Non-pigmented ciliary epithelial cell (primary cell): ENCODE measurements at regions not wholly inside any gene's neighbourhood (a gene's known extent, or its start where the extent isn't known, plus 50 kb on each side); places are given as distances from the start of the nearest gene placed in this dataset.

Experiments
- DNase-seq: peaks from one replicate; pipeline ENCODE4 v3.0.0-alpha.2; 2010; ENCODE audit warnings: low read depth

DNA sequence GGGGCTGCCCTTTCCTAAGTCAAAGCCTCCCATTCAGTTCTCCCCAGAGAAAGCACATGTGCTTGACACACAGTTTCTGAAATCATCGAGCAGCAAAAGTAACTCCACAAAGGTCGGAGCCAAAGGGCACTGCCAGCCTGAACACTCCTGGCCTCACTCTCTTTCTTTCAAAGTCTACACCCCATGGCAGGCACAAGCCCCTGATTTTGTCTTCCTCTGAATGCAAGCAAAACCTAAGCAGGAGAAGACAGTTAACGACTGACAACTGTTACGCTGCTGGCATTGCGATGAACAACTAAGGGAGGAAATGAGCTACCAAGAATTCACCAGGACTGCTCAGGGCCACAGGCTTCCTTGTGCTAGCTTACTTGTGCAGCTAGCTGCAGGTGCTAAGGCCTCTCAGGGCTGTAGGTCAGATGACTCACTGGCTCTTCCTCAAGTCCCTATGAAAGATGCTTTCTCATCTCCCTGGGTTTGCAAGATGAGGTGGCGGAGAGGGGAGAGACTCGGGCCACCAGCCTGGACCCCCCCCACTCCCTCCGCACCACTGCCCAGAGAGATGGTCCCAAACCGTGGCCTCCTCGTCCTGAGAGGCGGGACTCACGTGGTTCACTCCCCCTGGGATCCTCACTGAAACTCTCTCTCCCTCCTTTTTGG is 208.2 kb downstream of the DLL1 start:
- no peak for DNase-seq

- no peak for DNase-seq
Measured at GRCh38 chr6:170082067-170082466, 208.8 kb downstream of the DLL1 start.

DNA sequence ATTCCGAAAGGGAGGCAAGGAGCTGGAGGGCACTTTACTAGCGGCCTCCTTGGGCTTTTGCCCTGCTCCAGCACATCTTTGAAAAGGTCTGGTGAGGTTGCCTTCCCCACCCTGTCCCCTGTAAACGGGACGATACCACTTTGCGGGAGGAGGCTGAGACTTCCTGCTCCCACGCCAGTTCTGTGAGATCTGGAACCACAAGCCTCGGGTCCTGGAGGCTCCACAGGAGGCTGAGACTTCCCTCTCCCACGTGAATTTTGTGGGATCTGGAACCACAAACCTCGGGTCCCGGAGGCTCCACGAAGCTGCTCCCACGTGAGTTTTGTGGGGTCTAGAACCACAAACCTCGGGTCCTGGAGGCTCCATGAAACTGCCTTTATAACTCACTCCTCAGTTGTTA is 209.3 kb downstream of the DLL1 start:
- no peak for DNase-seq

- DNase-seq, result no peak
Measured at GRCh38 chr6:170080828-170081371, 210.0 kb downstream of the DLL1 start.

- no peak for DNase-seq
Measured at GRCh38 chr6:170080169-170080827, 210.6 kb downstream of the DLL1 start.

GRCh38 chr6:170076466-170077165 is 214.3 kb downstream of the DLL1 start:
- no peak for DNase-seq

- no peak for DNase-seq
Measured at GRCh38 chr6:170075659-170076223, 215.1 kb downstream of the DLL1 start.

GRCh38 chr6:170074907-170075306 is 216.0 kb downstream of the DLL1 start:
- DNase-seq, result no peak

DNA sequence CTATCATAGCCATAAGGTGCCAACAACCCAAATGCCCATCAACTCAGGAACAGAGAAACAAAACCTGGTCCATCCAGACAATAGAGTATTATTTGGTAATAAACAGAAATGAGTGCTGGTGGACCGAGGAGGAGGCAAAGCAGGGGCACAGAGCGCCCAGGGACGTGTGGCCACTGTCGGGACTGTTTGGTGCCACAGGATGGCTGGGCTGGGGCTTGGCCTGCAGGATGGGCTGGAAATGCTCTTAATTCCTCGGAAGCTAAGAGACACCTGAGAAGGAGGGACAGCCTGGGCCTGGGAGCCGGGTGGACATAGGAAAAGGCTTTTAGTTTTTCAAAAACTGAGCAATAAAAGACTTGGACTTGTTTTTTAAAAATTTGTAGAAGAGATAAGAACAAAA is 216.4 kb downstream of the DLL1 start:
- no peak for DNase-seq

GRCh38 chr6:170073846-170074245 is 217.0 kb downstream of the DLL1 start:
- no peak for DNase-seq

DNA sequence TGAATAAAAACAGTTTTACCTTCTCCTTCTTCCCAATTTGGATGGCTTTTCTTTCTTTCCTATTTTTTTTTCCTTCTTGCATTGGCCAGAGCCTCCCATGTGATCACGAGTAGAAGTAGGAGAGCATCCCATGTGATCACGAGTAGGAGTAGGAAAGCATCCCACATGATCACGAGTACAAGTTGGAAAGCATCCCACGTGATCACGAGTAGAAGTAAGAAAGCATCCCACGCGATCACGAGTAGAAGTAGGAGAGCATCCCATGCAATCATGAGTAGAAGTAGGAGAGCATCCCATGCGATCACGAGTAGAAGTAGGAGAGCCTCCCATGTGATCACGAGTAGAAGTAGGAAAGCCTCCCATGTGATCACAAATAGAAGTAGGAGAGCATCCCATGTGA is 218.6 kb downstream of the DLL1 start:
- no peak for DNase-seq

DNA sequence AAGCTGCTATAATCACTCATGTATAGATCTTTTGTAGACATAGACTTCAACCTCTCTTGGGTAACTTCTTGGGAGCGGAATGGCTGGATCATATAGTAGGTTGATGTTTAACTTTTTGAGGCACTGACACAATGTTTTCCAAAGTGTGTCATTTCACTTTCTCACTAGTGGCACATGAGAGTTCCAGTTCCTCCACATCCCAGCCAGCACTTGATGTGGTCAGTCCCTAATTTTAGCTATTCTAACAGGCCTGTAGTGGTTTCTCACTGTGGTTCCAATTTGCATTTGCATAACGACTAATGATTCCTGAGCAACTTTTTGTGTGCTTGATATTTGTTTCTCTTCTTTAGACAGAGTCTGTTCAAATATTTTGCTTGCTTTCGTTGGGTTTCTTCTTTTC is 221.3 kb downstream of the DLL1 start:
- DNase-seq, result no peak

GRCh38 chr6:170068496-170068895 is 222.4 kb downstream of the DLL1 start:
- no peak for DNase-seq

DNA sequence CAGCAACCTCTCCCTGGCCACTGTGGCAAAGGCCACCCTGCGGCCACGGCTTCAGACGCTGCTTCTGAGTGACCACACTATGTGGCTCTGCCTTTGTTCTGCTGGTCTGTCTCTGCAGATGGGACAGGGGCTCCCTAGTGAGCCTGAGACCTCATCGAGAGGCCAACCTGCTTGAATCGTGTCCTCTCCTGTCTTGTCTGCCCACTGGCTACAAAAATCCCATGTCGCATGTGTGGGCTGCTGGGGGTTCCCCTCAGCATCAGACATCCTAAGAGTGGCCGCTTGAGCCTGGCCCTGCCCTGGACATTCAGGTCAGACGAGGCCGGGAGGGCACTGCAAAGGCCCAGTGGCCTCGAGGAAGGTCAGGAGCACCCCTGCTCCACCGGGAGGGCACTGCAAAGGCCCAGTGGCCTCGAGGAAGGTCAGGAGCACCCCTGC is 222.9 kb downstream of the DLL1 start:
- no peak for DNase-seq

- DNase-seq, result no peak
Measured at GRCh38 chr6:170067181-170067641, 223.7 kb downstream of the DLL1 start.

GRCh38 chr6:170066679-170067078 is 224.2 kb downstream of the DLL1 start:
- no peak for DNase-seq

DNA sequence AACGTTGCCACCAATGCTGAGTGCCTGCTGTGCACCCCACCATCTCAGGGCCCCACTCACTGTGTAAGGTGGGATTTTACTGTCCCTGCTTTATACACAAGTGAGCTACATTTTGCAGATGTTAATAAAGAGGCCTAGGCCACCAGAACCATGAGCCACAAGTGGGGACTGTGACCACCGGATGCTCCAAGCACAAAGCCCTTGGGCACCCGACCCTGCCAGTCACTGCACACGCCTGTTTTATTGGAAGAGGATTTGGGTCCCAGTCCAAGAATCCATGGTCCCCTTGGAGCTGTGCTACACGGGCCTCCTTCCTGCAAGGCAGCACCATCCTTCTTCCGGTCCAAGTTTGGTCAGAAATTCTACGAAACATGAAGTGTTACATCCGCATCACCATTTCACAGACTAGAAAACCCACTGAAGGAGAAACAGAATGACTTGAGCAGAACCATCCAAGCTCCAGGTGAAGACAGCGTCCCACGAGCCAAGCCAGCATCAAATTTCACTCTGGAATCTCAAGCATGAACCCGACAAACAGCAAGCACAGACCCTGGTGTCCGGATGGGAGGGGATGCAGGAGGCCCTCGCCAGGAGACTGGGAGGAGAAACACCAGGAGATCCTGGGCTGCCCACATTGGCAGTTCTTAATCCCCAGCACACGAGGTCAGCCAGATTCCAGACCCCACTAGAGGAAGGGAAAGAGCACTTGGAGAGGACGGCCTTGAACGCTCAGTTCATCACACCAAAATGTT is 226.9 kb downstream of the DLL1 start:
- DNase-seq, result no peak

GRCh38 chr6:170063431-170063830 is 227.4 kb downstream of the DLL1 start:
- DNase-seq, result no peak

DNA sequence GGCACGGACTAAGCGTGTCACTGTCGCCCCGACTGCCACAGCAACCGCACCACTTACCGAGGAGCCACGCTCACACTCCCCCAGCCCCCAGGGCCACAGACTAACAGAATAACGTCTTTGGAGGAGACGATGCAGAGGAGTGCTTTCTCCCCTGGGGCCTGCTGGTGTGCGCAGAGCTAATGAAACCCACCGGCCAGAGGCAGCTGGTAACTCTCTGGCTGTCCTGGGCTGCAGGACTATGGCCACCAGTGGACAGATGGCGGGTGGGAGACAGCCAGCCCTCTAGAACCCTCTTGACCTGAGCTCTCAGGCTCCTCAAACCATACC is 228.0 kb downstream of the DLL1 start:
- no peak for DNase-seq

DNA sequence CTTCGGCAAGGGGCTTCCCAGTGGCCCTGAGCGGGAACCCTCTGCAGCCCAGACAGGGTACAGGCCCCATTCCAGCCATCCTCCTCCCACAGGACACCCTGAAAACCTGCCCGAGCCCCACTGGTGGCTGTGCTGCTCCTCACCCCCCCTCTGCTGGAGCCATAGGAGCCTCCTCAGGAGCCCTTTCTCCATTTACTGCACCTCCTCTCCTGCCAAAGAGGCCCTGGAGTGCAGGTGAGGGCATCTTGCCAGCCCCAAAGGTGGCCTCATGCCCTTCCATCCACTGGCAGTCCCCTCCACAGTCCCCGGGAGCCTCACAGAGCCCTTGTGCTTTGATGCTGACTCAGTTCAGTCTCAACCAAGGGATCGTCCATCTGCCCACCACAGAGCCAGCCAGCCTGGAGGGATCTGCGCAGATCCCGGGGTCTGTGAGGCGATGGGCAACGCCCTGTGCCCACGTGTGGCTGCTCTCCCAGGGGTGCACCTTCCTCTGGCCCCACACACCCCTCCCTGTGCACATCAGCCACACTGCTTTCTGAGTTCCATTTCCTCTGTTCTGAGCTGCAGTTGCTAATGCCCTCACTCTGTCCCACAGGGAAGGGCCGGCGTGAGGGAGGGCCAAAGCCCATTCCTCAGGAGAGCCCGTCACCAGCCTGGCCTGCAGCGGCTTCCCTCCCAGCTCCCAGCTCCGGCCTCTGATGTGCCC is 228.5 kb downstream of the DLL1 start:
- no peak for DNase-seq

GRCh38 chr6:170058878-170059485 is 231.9 kb downstream of the DLL1 start:
- no peak for DNase-seq
